Activated CD4-positive, alpha-beta memory T cell treated with anti-CD3 and anti-CD28 coated beads for 36 hours (primary cell): ENCODE measurements at regions not wholly inside any gene's neighbourhood (a gene's known extent, or its start where the extent isn't known, plus 50 kb on each side); places are given as distances from the start of the nearest gene placed in this dataset.

Source experiments
- CTCF ChIA-PET: fragments of 350-600 bp; sonication (Branson Sonifier 250); formaldehyde crosslinking; loops from one replicate; lab custom pipeline; 2021; ENCODE audit warnings: antibody characterized with exemption, inconsistent platforms; lab: Charles Lee
- POLR2A ChIA-PET: fragments of 350-600 bp; sonication (Branson Sonifier 250); formaldehyde crosslinking; loops from one replicate; lab custom pipeline; 2021; ENCODE audit warnings: antibody characterized with exemption; lab: Charles Lee
- DNase-seq: peaks from one replicate; pipeline ENCODE4 v3.0.0-alpha.2; 2020
- H3K27ac Mint-ChIP-seq: one replicate; pipeline ENCODE4 v1.8.0; 2021; ENCODE audit warnings: mixed read lengths
- H3K27me3 Mint-ChIP-seq: one replicate; pipeline ENCODE4 v1.8.0; 2021; ENCODE audit warnings: mixed read lengths
- H3K36me3 Mint-ChIP-seq: one replicate; pipeline ENCODE4 v1.8.0; 2021; ENCODE audit warnings: mixed read lengths
- H3K4me1 Mint-ChIP-seq: one replicate; pipeline ENCODE4 v1.8.0; 2021; ENCODE audit warnings: low read depth, mixed read lengths
- H3K4me3 Mint-ChIP-seq: one replicate; pipeline ENCODE4 v1.8.0; 2021; ENCODE audit warnings: mild to moderate bottlenecking, mixed read lengths
- H3K9me3 Mint-ChIP-seq: one replicate; pipeline ENCODE4 v1.8.0; 2021; ENCODE audit warnings: mixed read lengths
- intact Hi-C: fragments of 100-400 bp; cut with micrococcal nuclease; formaldehyde crosslinking; loops from one replicate; pipeline ENCODE4 v1.15.1; 2023

GRCh38 chr9:18020121-18020745 lies 441.4 kb downstream of the SH3GL2 start:
- CTCF ChIA-PET: no interaction called here
- POLR2A ChIA-PET: no interaction called here

GRCh38 chr9:18022642-18023041 lies 443.8 kb downstream of the SH3GL2 start:
- POLR2A ChIA-PET: no interaction called here

More at GRCh38 chr9:18020121-18020745, 441.4 kb downstream of the SH3GL2 start:
- no peak overlapping the region for H3K27ac Mint-ChIP-seq
- no peaks in the 10 kb centered on the region for H3K4me1 Mint-ChIP-seq
- H3K36me3 Mint-ChIP-seq: no peaks in the 10 kb centered on the region
- no peak for DNase-seq
- H3K27me3 Mint-ChIP-seq: no peaks in the 10 kb centered on the region
- H3K4me3 Mint-ChIP-seq: no peak overlapping the region
- H3K9me3 Mint-ChIP-seq: peaks cover 15% of the 10 kb centered on the region
- intact Hi-C loops: no loop called here

GRCh38 chr9:18023332-18023731 lies 444.5 kb downstream of the SH3GL2 start:
- ChIA-PET POLR2A (no interaction called here), CTCF (no interaction called here)
- H3K27me3 Mint-ChIP-seq: no peaks in the 10 kb centered on the region
- no peak overlapping the region for H3K27ac Mint-ChIP-seq
- H3K9me3 Mint-ChIP-seq: peaks cover 12% of the 10 kb centered on the region
- no peak for DNase-seq
- H3K36me3 Mint-ChIP-seq: no peaks in the 10 kb centered on the region
- intact Hi-C loops: no loop called here
- no peaks in the 10 kb centered on the region for H3K4me1 Mint-ChIP-seq
- no peak overlapping the region for H3K4me3 Mint-ChIP-seq

More at GRCh38 chr9:18022642-18023041, 443.8 kb downstream of the SH3GL2 start:
- DNase-seq: no peak
- Mint-ChIP-seq H3K27ac (no peak overlapping the region), H3K27me3 (no peaks in the 10 kb centered on the region), H3K9me3 (peaks cover 15% of the 10 kb centered on the region), H3K4me1 (no peaks in the 10 kb centered on the region), H3K36me3 (no peaks in the 10 kb centered on the region), H3K4me3 (no peak overlapping the region)
- CTCF ChIA-PET: no interaction called here
- intact Hi-C loops: no loop called here

GRCh38 chr9:18032636-18033035 lies 441.3 kb upstream of the ADAMTSL1 start:
- intact Hi-C loops: no loop called here
- H3K27ac Mint-ChIP-seq: no peak overlapping the region
- H3K9me3 Mint-ChIP-seq: peaks cover 8% of the 10 kb centered on the region
- POLR2A ChIA-PET: no interaction called here
- H3K4me1 Mint-ChIP-seq: no peaks in the 10 kb centered on the region
- CTCF ChIA-PET: no interaction called here
- DNase-seq: no peak
- H3K36me3 Mint-ChIP-seq: no peaks in the 10 kb centered on the region
- no peak overlapping the region for H3K4me3 Mint-ChIP-seq
- no peaks in the 10 kb centered on the region for H3K27me3 Mint-ChIP-seq

GRCh38 chr9:18036422-18037187 lies 437.3 kb upstream of the ADAMTSL1 start:
- Mint-ChIP-seq H3K27me3 (no peaks in the 10 kb centered on the region), H3K27ac (no peak overlapping the region), H3K36me3 (no peaks in the 10 kb centered on the region), H3K4me1 (no peaks in the 10 kb centered on the region), H3K9me3 (no peaks in the 10 kb centered on the region), H3K4me3 (no peak overlapping the region)
- CTCF ChIA-PET: no interaction called here
- intact Hi-C loops: no loop called here
- no peak for DNase-seq
- POLR2A ChIA-PET: no interaction called here

- H3K4me3 Mint-ChIP-seq: no peak overlapping the region
- no peaks in the 10 kb centered on the region for H3K36me3 Mint-ChIP-seq
- ChIA-PET POLR2A (no interaction called here), CTCF (no interaction called here)
- H3K27ac Mint-ChIP-seq: no peak overlapping the region
- no peaks in the 10 kb centered on the region for H3K9me3 Mint-ChIP-seq
- H3K4me1 Mint-ChIP-seq: no peaks in the 10 kb centered on the region
- intact Hi-C loops: no loop called here
- no peak for DNase-seq
- H3K27me3 Mint-ChIP-seq: no peaks in the 10 kb centered on the region
Measured at GRCh38 chr9:18037981-18038380, 436.0 kb upstream of the ADAMTSL1 start.

GRCh38 chr9:18040327-18040726 lies 433.6 kb upstream of the ADAMTSL1 start:
- Mint-ChIP-seq H3K36me3 (no peaks in the 10 kb centered on the region), H3K9me3 (no peaks in the 10 kb centered on the region), H3K4me1 (no peaks in the 10 kb centered on the region), H3K27ac (no peak overlapping the region), H3K27me3 (no peaks in the 10 kb centered on the region), H3K4me3 (no peak overlapping the region)
- intact Hi-C loops: no loop called here
- ChIA-PET POLR2A (no interaction called here), CTCF (no interaction called here)
- no peak for DNase-seq

- CTCF ChIA-PET: no interaction called here
- DNase-seq: no peak
- no peak overlapping the region for H3K4me3 Mint-ChIP-seq
- POLR2A ChIA-PET: no interaction called here
- H3K27ac Mint-ChIP-seq: no peak overlapping the region
- H3K27me3 Mint-ChIP-seq: no peaks in the 10 kb centered on the region
- no peaks in the 10 kb centered on the region for H3K36me3 Mint-ChIP-seq
- no peaks in the 10 kb centered on the region for H3K9me3 Mint-ChIP-seq
- no peaks in the 10 kb centered on the region for H3K4me1 Mint-ChIP-seq
- intact Hi-C loops: no loop called here
Measured at GRCh38 chr9:18043978-18044377, 430.0 kb upstream of the ADAMTSL1 start.

- Mint-ChIP-seq H3K4me3 (no peak overlapping the region), H3K36me3 (no peaks in the 10 kb centered on the region), H3K27ac (no peak overlapping the region), H3K4me1 (no peaks in the 10 kb centered on the region), H3K9me3 (no peaks in the 10 kb centered on the region), H3K27me3 (no peaks in the 10 kb centered on the region)
- POLR2A ChIA-PET: no interaction called here
- no peak for DNase-seq
- intact Hi-C loops: no loop called here
- CTCF ChIA-PET: no interaction called here
Measured at GRCh38 chr9:18045326-18045725, 428.6 kb upstream of the ADAMTSL1 start.

GRCh38 chr9:18046068-18046467 lies 427.9 kb upstream of the ADAMTSL1 start:
- H3K36me3 Mint-ChIP-seq: no peaks in the 10 kb centered on the region
- intact Hi-C loops: no loop called here
- no peak overlapping the region for H3K27ac Mint-ChIP-seq
- H3K27me3 Mint-ChIP-seq: no peaks in the 10 kb centered on the region
- POLR2A ChIA-PET: no interaction called here
- DNase-seq: no peak
- H3K4me1 Mint-ChIP-seq: no peaks in the 10 kb centered on the region
- CTCF ChIA-PET: no interaction called here
- H3K9me3 Mint-ChIP-seq: no peaks in the 10 kb centered on the region
- no peak overlapping the region for H3K4me3 Mint-ChIP-seq

- H3K4me1 Mint-ChIP-seq: no peaks in the 10 kb centered on the region
- H3K4me3 Mint-ChIP-seq: no peak overlapping the region
- no peaks in the 10 kb centered on the region for H3K27me3 Mint-ChIP-seq
- POLR2A ChIA-PET: no interaction called here
- CTCF ChIA-PET: no interaction called here
- no peaks in the 10 kb centered on the region for H3K9me3 Mint-ChIP-seq
- no peaks in the 10 kb centered on the region for H3K36me3 Mint-ChIP-seq
- intact Hi-C loops: no loop called here
- H3K27ac Mint-ChIP-seq: no peak overlapping the region
- no peak for DNase-seq
Measured at GRCh38 chr9:18051638-18052037, 422.3 kb upstream of the ADAMTSL1 start.

- Mint-ChIP-seq H3K4me3 (no peak overlapping the region), H3K27me3 (no peaks in the 10 kb centered on the region), H3K4me1 (no peaks in the 10 kb centered on the region), H3K36me3 (no peaks in the 10 kb centered on the region), H3K9me3 (no peaks in the 10 kb centered on the region), H3K27ac (no peak overlapping the region)
- DNase-seq: no peak
- ChIA-PET POLR2A (no interaction called here), CTCF (no interaction called here)
- intact Hi-C loops: no loop called here
Measured at GRCh38 chr9:18052060-18052459, 421.9 kb upstream of the ADAMTSL1 start.
